CD4-positive, alpha-beta T cell treated with Interleukin-2 at 100 ng/mL for 4 hours (primary cell): ENCODE measurements at regions not wholly inside any gene's neighbourhood (a gene's known extent, or its start where the extent isn't known, plus 50 kb on each side); places are given as distances from the start of the nearest gene placed in this dataset.

Experiments used
- DNase-seq: peaks from one replicate; pipeline ENCODE4 v3.0.0-alpha.2; 2020; ENCODE audit warnings: low spot score

DNA sequence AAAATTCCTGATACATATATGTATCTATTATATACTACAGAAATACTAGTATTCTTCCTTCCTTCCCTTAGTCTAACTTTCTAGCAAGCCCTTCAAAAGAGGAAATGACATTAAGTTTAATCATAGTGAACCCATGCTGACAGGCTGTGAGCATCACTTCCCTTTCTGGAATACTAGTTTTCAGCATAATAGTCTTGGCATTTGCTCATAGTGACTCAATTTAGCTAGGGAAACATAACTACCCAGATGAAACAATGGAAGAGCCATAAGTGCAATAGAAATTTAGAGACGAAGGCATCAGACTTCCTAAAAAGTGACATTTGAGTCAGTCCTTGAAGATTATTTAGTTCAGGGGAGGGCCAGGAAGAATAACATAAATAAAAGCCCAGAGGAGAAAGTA, 184.5 kb upstream of the CRY1 start:
- DNase-seq: no peak

DNA sequence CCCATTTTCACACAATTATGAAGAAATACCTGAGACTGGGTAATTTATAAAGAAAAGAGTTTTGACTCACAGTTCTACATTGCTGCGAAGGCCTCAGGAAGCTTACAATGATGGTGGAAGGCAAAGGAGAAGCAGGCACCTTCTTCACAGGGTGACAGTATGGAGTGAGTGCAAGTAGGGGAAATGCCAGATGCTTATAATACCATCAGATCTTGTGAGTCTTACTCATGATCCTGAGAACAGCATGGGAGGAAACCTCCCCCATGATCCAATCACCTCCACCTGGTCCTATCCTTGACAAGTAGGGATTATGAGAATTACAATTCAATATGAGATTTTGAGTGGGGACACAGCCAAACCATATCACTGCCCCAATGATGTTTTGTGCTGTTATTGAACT, 189.3 kb upstream of the CRY1 start:
- DNase-seq: no peak

DNA sequence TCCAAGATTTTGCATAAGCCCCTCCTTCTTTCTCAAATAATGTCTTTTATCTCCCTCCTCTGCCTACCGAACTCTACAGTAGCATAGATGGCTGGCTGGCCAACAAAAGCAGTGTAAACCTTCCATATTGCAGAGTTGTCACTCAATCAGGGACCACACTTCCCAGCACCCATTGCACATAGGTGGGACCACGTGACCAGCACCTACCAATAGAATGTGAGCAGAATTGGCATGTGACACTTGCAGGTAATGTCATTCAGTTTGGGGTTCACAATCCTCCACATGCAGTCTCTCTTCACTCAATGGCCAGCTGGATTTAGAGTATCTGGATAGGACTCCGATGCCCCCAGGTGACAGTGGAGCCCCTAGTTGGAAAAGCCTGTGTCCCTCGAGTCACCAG, 190.3 kb upstream of the CRY1 start:
- no peak for DNase-seq

DNA sequence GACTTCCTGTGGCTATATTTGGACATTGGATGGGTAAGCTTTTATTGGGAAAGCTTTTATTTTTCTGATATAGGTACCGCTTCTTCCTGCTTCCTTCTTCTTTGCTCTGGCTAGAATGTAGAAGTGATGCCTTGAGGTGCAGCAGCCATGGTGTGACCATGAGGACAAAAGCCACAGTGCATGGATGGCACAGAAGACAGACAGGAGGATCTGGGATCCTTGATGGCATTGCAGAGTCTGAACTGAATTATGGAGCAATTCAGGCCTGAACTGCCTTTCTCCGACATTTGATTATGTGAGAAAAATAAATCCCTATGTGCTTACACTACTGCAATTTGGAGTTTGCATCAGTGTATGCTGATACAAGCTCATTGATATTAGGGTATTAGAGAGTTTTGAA, 191.3 kb upstream of the CRY1 start:
- no peak for DNase-seq

DNA sequence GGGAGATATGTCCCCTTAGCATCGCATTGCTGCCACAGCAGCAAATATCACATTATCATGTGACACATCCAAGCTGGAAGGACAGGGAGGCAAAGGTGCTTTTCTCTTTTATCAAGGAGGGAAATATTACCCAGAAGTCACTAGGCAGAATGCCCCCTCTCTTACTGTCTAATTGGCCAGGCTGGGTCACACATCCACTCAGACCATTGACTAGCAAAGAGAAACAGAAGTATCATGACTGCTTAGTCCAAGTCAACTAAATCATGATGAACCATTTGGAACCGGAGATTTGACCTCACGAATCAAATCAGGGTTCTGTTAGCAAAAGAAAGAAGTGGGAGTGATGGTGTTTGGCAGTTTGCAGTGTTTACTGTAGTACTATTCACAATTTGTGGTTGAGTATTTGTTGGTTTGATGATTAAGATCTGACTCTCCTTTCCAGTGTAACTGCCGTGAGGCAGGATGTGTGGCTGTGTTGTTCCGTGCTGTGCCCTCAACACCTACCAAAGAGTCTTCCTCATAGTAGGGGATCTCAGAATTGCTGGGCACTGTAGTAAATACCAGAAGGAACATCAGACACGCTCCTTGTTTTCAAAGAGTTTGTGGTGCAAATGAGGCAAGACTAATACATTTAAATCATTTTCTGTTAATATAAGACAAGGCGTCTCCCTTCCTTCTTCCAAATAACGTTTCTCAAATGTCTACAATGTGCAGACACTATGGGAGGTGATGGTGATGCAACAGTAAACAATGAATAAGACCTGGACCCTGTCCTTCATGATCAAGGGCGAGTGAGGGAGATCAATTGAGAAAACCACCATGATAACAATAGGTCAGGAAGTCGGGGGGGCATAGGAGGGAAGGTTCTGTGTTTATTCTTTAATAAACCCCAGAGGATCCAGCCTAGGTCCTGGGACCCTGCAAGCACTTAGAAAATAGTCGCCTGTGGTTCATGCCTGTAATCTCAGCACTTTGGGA, 194.4 kb upstream of the CRY1 start:
- DNase-seq: peak; percentile 12

DNA sequence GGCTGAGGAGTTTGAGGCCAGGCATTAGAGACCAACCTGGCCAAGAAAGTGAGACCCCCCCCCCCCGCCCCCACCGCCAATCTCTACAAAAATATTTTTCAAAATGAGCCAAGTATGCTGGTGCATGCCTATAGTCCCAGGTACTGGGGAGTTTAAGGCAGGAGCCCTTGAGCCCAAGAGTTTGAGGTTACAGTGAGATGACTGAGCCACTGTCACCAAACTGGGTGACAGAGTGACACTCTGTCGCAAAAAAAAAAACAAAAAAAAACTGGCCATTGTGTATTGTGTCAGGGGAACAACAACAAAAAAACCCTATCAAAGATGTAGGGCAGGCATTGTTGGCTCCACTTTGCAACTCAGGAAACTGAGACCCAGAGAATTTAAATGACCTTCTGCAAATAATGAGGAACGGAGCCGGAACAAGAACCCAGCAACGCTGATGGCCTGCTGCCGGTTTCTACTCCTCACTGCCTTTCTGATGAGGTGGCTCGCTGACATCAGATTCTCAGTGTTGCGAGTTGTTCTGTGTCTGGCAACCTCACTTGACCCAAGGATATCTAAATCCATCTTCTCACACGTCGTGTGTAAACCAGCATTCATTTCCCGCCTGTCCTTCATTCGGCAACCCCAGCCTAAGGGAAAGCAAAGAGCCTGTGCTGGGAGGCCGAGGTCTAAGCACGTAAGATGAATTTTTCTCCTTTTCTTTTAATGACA, 195.2 kb upstream of the CRY1 start:
- no peak for DNase-seq

DNA sequence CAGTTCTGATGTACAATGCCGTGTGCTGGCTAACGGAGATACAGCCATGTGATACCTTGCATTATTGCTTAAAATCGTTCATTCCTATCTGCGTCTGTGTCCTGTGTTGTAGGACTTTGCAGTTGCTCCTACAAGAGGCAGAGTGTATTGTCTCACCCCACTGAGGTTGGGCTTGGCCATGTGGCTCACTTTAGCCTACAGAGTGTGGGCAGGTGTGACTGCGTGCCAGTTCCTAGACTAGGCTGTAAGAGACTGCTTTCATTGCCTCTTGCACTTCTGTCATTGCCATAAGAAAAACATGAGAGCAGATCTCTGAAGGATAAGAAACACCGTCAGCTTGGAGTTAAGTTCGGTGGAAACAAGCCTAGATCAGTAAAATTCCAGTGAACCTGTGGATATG, 197.7 kb upstream of the CRY1 start:
- no peak for DNase-seq

DNA sequence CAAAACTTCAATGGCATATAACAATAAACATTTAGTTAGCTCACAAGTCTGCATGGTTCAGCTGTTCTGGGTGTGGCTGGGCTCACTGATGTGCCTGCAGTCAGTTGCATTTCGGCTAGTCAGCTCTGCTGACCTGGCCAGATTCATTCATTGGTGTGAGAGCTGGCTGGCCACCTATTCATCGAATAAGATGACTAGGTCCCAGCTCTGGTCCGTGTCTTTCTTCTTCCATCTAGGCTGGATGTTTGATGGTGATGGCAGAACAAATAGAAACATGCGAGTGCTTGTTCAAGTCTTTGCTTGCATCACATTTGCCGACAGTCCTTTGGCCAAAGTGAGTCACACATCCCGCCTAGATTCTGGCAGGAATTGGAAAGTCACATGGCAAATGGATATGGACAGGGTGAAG, 203.3 kb upstream of the CRY1 start:
- no peak for DNase-seq

DNA sequence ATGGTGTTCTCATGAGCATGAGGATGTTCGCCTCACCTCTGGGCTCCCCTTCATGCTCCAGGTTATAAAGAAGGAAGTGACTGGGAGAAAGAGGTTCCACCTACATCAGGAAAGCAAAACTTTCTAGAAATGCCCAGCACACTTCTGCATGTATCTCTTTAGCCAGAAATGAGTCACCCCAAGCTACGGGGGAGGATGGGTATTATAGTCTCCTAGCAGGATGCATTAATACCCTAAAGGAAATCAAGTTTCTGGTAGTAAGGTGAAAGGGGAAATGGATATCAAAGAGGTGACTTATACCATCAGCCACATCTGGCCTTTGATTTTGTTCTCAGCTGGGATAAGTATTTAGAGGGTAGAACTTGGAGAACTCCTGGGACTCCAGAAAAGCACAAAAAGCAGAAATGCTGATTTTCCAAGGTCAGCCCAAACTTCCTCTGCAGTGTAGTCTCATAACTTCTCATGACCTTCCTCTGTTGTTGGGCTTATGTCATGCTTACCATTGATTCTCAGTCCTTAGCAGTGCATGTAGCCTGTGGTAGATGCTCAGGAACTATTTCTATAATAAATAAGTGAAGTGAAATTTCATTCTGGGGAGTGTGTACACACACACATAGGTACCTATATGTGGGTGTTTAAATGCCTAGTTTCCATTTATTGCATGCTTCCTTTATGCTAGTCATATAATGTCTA, 209.4 kb upstream of the CRY1 start:
- DNase-seq: no peak

DNA sequence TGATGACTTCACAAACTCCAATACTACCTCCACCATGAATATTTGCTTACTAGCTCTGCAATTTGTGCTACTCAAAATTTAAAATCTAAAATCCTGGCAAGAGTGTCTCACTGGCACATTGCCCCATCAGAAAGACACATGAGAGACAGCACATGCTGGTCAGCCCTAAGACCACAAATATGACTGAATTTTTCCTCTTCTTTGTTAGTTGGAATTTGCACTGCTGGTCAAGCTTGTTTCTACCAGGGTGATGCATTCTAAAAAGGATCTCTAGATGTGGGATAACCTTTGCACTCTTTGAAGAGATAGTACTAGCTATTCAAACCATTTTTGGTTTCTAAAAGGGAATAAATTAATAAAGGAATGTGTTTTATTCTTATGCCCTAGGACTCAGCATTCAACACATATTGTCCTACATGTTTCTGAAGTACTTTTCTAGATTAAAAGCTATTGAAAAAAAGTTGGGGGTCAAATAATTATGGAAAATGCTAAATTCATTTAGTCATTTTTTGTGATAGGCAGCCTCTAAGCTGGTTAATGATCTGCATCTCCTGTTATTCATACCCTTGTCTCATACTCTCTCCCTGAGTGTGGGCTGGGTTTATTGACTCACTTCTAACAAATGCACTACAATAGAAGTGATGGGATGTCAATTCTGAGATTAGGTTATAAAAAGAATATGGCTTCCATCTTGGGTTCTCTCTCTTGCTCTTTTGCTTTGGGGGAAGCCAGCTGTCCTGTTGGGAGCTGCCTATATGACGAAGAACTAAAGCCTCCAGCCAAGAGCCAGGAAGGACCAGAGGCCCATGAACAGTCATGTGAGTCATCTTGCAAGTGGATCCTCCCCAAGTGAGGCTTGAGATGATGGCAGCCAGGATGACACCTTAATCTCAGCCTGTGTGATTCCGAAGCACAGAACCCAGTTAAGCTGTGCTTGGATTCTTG, 211.5 kb upstream of the CRY1 start:
- no peak for DNase-seq

DNA sequence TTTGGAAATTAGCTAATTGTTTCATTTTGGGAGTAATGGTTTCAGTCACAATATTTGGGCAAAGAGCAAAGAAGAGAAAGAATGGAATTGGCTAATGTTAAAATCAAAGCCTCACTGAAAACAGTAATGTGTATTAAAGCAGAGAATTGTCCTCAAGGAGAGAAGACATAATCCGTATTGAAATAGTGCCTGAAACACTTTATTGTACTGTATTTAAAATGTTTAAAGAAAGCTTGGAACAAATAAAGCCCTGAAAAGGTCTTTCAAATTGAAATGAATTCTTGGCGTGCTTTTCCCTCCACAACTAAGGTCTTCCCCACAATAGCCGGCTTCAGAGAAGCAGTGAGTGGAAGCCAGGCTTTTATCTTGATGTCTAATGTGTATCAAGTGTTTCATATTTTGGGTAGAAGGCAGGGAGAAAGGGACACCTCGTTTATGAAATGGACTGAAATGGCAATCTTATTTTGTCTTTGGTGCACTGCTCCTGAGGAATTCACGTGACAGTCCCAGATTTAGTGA, 212.9 kb upstream of the CRY1 start:
- DNase-seq: no peak

DNA sequence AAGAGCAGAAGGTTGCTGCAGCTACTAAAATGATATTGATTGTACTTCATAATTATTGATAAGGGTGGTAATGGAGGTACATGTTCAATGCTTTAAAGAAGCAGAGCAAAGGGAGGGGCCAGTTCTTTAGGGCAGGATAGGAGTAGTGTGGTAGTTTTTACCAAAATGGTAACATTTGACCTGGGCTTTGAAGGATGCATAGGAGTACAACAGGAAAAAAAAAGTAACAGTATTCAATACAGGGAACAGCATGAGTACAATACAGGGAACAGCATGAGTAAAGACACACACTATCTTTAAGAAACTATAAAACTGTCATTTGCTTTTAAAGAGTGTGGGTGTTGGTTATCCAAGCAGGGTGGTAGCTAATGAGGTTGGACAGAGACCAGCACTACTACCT, 215.0 kb upstream of the CRY1 start:
- no peak for DNase-seq

DNA sequence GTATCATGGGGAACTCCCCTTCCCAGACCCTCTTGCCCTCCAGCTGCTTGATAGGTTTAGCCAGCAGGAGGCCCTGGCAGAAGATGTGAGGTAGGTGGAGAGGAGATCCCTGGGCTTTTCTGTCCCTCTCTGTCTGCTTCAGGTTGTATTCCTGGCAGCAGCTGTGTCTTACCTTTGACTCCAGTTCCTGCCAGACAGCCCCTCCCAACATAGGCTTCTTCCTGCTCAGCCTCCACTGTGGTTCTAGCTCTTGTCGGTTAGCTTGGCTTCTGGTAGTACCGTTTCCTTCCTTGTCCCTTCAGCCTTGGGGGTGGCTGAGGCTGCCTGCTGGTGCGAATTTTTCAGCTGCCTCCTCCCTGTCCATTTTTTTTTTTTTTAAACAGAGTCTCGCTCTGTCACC, 215.7 kb upstream of the CRY1 start:
- peak; percentile 14 for DNase-seq

DNA sequence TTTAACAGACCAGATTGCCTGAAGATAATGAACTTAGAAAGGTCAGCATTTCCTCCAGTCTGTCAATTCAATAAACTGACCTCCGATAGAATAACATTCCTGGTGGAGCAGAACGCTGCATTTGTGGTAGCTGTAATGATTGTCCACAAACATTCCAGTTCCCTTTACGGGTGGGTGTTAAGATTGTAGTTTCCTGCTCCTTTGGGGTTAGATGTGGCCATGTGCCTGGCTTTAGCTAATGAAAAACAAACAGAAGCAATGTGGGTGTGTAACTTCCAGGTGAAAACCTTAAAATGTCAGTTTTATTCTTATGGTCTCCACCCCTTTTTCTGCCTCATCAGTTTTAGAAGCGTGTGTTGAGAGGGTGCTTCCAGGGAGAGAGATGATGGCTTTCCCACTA, 217.3 kb upstream of the CRY1 start:
- DNase-seq: no peak

DNA sequence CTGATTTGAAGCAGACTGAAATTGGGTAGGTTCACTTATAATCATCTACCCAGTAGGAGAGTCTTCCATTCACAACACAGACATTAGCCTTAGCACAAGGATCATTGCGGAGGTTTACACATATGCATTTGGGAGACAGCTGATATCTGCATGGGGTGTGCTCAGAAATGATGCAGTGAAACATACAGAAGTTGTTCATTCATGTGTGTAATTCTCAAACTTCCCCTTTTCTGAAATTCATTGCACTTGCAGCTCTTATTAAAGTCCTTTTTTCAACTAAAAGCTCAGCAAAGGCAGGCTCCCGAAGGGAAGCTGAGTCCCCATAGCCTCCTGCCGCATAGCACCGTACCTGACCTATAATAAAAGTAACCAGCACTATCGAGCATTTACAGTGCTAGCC, 218.3 kb upstream of the CRY1 start:
- no peak for DNase-seq

DNA sequence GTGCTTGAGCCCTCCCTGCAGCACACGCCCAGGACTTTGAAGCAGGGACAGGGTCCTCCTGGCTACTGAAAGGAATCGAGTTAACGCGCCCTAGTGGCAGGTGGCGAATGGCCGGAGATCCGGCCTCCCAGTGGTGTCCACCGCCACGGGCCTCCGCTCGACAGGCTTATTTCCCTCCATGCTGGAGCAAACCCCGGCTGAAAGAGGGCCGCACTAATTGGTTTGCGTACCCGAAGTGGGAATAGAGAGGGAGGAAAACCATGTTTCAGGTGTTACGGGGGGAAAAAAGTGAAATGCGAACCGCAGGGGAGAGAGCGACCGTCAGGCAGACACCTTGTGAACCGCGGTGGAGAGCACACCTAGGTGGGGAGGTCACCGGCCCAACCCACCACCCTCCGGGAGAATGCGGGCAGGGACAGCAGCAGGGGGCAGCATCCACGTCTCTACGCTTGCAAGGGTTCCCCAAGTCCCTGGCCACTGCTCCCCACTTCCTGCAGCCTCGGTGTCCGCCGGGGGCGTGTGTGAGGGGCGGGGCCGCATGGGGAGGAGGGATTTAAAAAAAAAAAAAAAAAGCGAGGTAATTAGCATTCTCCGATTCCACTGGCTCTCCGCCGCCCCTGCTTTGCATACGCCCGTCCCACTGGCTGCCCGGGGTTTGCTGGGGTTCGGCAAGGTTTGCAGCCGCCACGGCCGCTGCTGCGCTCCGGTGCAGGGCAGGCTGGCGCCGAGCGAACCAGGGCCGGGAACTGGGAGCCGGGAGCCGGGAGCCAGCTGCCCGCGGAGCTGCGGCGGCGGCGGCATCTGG, 224.6 kb upstream of the CRY1 start:
- peak; percentile 80 for DNase-seq

DNA sequence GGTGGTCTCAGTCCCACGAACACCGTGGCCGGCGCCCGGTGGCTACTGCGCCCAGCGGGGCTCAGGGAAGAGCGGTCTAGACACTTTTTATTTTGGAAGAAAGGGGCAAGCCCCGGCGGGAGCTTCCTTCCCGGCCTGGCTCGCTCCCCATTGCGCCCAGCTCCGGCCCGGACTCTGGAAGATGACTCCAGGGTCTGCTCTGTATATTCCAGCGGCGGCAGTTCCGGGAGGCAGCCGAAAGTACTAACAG, 225.1 kb upstream of the CRY1 start:
- no peak for DNase-seq

DNA sequence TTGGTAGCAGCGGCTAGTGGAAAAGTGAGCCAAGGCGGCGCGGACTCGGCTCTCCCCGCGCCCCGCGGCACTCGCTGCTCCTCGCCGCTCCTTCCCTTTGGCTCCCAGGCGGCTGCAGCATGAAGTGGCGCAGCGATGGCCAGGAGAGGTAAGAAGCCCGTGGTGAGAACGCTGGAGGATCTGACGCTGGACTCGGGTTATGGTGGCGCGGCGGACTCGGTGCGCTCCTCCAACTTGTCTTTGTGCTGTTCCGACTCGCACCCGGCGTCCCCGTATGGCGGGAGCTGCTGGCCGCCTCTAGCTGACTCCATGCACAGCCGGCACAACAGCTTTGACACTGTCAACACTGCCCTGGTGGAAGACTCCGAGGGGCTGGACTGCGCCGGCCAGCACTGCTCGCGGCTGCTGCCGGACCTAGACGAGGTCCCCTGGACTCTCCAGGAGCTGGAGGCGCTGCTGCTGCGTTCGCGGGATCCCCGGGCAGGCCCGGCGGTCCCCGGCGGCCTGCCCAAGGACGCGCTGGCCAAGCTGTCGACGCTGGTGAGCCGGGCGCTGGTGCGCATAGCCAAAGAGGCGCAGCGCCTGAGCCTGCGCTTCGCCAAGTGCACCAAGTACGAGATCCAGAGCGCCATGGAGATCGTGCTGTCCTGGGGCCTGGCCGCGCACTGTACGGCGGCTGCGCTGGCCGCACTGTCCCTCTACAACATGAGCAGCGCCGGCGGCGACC, 225.6 kb upstream of the CRY1 start:
- no peak for DNase-seq

DNA sequence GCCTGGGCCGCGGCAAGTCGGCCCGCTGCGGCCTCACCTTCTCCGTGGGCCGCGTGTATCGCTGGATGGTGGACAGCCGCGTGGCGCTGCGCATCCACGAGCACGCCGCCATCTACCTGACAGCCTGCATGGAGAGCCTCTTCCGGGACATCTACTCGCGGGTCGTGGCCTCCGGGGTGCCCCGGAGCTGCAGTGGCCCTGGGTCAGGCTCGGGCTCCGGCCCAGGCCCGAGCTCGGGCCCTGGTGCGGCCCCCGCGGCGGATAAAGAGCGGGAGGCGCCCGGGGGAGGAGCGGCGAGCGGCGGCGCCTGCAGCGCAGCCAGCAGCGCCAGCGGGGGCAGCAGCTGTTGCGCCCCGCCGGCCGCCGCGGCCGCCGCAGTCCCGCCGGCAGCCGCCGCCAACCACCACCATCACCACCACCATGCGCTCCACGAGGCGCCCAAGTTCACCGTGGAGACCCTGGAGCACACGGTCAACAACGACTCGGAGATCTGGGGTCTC, 226.2 kb upstream of the CRY1 start:
- no peak for DNase-seq
